T-cell (primary cell): ENCODE measurements at regions not wholly inside any gene's neighbourhood (a gene's known extent, or its start where the extent isn't known, plus 50 kb on each side); places are given as distances from the start of the nearest gene placed in this dataset.

ENCODE experiments used
- ATAC-seq, 4 experiments: fragments of 200-7000 bp in 3 of 4; fragments of 150-1000 bp in 1 of 4; cut with Tn5 transposase; replicated peaks in 1 of 4; 1 replicate in 3 of 4; 2 replicates in 1 of 4; pipeline ENCODE4 v1.10.0; 2021; ENCODE audit warnings: moderate library complexity in 3 of 4, mild to moderate bottlenecking in 2 of 4, moderate number of reproducible peaks in 1 of 4
- CTCF ChIA-PET, 2 donors: fragments of 300-600 bp; sonication (Branson Sonifier 250); formaldehyde crosslinking; loops; one replicate each; lab custom pipeline; 2022; ENCODE audit warnings: antibody characterized with exemption in 2 of 2; lab: Charles Lee
- POLR2A ChIA-PET, 2 donors: fragments of 300-600 bp; sonication (Branson Sonifier 250); formaldehyde crosslinking; loops; one replicate each; lab custom pipeline; 2022; ENCODE audit warnings: antibody characterized with exemption in 2 of 2; lab: Charles Lee
- DNase-seq, 35 experiments: peaks; one replicate each; pipeline versions ENCODE4 v3.0.0 to v3.0.0-alpha.2; 2013 to 2023
- H3K27ac ChIP-seq: one replicate; pipeline ENCODE4 v1.5.1; 2013; ENCODE audit warnings: low read length
- H3K27me3 ChIP-seq, 2 experiments: replicated peaks in 1 of 2; 1 replicate in 1 of 2; 2 replicates in 1 of 2; pipeline versions ENCODE4 v1.6.1 to v1.7.0; 2013; ENCODE audit warnings: low read length in 1 of 2, mixed read lengths in 1 of 2; ENCODE audit not compliant: control insufficient read depth in 2 of 2, insufficient read depth in 2 of 2; ENCODE audit errors: extremely low read depth in 1 of 2
- H3K36me3 ChIP-seq, 2 donors: 1 replicate in 1 of 2; 2 replicates in 1 of 2; pipeline versions ENCODE4 v1.6.1 to v1.7.0; 2013; ENCODE audit warnings: low read length in 1 of 2; ENCODE audit not compliant: control insufficient read depth in 2 of 2, insufficient read depth in 1 of 2; ENCODE audit errors: extremely low read depth in 1 of 2
- H3K4me1 ChIP-seq, 2 experiments: 1 replicate in 1 of 2; 2 replicates in 1 of 2; pipeline versions ENCODE4 v1.6.1 to v1.7.0; 2013; ENCODE audit warnings: low read length in 2 of 2, mixed read lengths in 1 of 2; ENCODE audit not compliant: insufficient read depth in 2 of 2, control insufficient read depth in 1 of 2; ENCODE audit errors: extremely low read depth in 1 of 2
- H3K4me3 ChIP-seq, 2 donors: 1 replicate in 1 of 2; 2 replicates in 1 of 2; pipeline versions ENCODE4 v1.5.1 to v1.7.0; 2013; ENCODE audit warnings: mild to moderate bottlenecking in 2 of 2, low read length in 1 of 2, moderate library complexity in 1 of 2; ENCODE audit not compliant: control insufficient read depth in 1 of 2; ENCODE audit errors: extremely low read depth in 1 of 2
- H3K9me3 ChIP-seq: 2 replicates; pipeline ENCODE4 v1.7.0; 2013
- H3K27ac Mint-ChIP-seq, 2 donors: one replicate each; pipeline ENCODE4 v1.8.0; 2020 to 2021; ENCODE audit warnings: mild to moderate bottlenecking in 2 of 2, mixed read lengths in 2 of 2
- H3K27me3 Mint-ChIP-seq, 2 donors: one replicate each; pipeline ENCODE4 v1.8.0; 2021 to 2022; ENCODE audit warnings: mixed read lengths in 2 of 2
- H3K36me3 Mint-ChIP-seq: one replicate; pipeline ENCODE4 v1.8.0; 2021; ENCODE audit warnings: mixed read lengths
- H3K4me1 Mint-ChIP-seq, 3 donors: one replicate each; pipeline ENCODE4 v1.8.0; 2020 to 2022; ENCODE audit warnings: mixed read lengths in 3 of 3, mild to moderate bottlenecking in 1 of 3
- H3K4me3 Mint-ChIP-seq, 3 donors: one replicate each; pipeline ENCODE4 v1.8.0; 2020 to 2022; ENCODE audit warnings: mild to moderate bottlenecking in 3 of 3, mixed read lengths in 3 of 3, moderate library complexity in 3 of 3
- H3K9me3 Mint-ChIP-seq, 3 donors: one replicate each; pipeline ENCODE4 v1.8.0; 2020 to 2022; ENCODE audit warnings: mixed read lengths in 3 of 3
- WGBS: methylation state at CpG from one replicate; pipeline ENCODE4 v1.1.5; 2013; ENCODE audit warnings: missing lambda C conversion rate; ENCODE audit not compliant: insufficient coverage; 5-methylcytosine and 5-hydroxymethylcytosine counted together

GRCh38 chrX:11941571-11941970 lies 183.5 kb downstream of the MSL3 start:
- Histone ChIP-seq H3K4me1 (no peaks in the 10 kb centered on the region), H3K4me3 (no peak overlapping the region), H3K36me3 (no peaks in the 10 kb centered on the region), H3K27ac (no peak overlapping the region), H3K9me3 (no peaks in the 10 kb centered on the region), H3K27me3 (peaks cover 0 to 2% of the 10 kb centered on the region in 2 experiments)
- WGBS, result no CpG with 5 or more reads among the region's 5 CpGs
- ChIA-PET CTCF (no interaction called here), POLR2A (interaction anchor here in 1 of 2 donors (0.6 kb wide), 1 partner anchor 204 kb away, joined by 3 read pairs; no protein-coding TSS in a partner anchor)
- no peaks in the 10 kb centered on the region for H3K4me1 Mint-ChIP-seq
- DNase-seq, result no peak
- H3K27me3 Mint-ChIP-seq, result peaks cover 0 to 16% of the 10 kb centered on the region in 2 donors
- ATAC-seq, result no peak
- no peaks in the 10 kb centered on the region for H3K36me3 Mint-ChIP-seq
- H3K4me3 Mint-ChIP-seq, result no peak overlapping the region
- no peaks in the 10 kb centered on the region for H3K9me3 Mint-ChIP-seq
- H3K27ac Mint-ChIP-seq, result no peak overlapping the region

- H3K36me3 Mint-ChIP-seq, result no peaks in the 10 kb centered on the region
- CTCF ChIA-PET, result interaction anchor here in 1 of 2 donors (0.6 kb wide), 1 partner anchor 25 kb away, joined by 3 read pairs; no protein-coding TSS in a partner anchor
- POLR2A ChIA-PET, result no interaction called here
- ATAC-seq (no peak), DNase-seq (no peak)
- WGBS, result 0% methylated on average over 1 of the region's 5 CpGs
- Histone ChIP-seq H3K4me3 (no peak overlapping the region), H3K4me1 (no peaks in the 10 kb centered on the region), H3K27ac (no peak overlapping the region), H3K9me3 (no peaks in the 10 kb centered on the region), H3K36me3 (no peaks in the 10 kb centered on the region), H3K27me3 (peaks cover 0 to 2% of the 10 kb centered on the region in 2 experiments)
- H3K4me1 Mint-ChIP-seq, result no peaks in the 10 kb centered on the region
- no peaks in the 10 kb centered on the region for H3K9me3 Mint-ChIP-seq
- peaks cover 0 to 27% of the 10 kb centered on the region in 2 donors for H3K27me3 Mint-ChIP-seq
- H3K27ac Mint-ChIP-seq, result no peak overlapping the region
- no peak overlapping the region for H3K4me3 Mint-ChIP-seq
Observed at GRCh38 chrX:11944501-11944900, 186.5 kb downstream of the MSL3 start.

GRCh38 chrX:11949291-11949690 lies 189.0 kb upstream of the FRMPD4 start:
- Histone ChIP-seq H3K4me1 (no peaks in the 10 kb centered on the region), H3K27ac (no peak overlapping the region), H3K9me3 (no peaks in the 10 kb centered on the region), H3K4me3 (no peak overlapping the region), H3K36me3 (no peaks in the 10 kb centered on the region), H3K27me3 (peaks cover 0 to 2% of the 10 kb centered on the region in 2 experiments)
- POLR2A ChIA-PET, result no interaction called here
- no CpG with 5 or more reads among the region's 1 CpG for WGBS
- H3K36me3 Mint-ChIP-seq, result no peaks in the 10 kb centered on the region
- H3K27me3 Mint-ChIP-seq, result peaks cover 3 to 22% of the 10 kb centered on the region in 2 donors
- no peaks in the 10 kb centered on the region for H3K9me3 Mint-ChIP-seq
- H3K4me3 Mint-ChIP-seq, result no peak overlapping the region
- CTCF ChIA-PET, result no interaction called here
- H3K27ac Mint-ChIP-seq, result no peak overlapping the region
- no peak for ATAC-seq
- no peaks in the 10 kb centered on the region for H3K4me1 Mint-ChIP-seq
- DNase-seq, result no peak

- no peaks in the 10 kb centered on the region for H3K9me3 Mint-ChIP-seq
- H3K27ac Mint-ChIP-seq, result no peak overlapping the region
- Histone ChIP-seq H3K9me3 (no peaks in the 10 kb centered on the region), H3K27ac (no peak overlapping the region), H3K27me3 (no peaks in the 10 kb centered on the region), H3K4me3 (no peak overlapping the region), H3K36me3 (no peaks in the 10 kb centered on the region), H3K4me1 (no peaks in the 10 kb centered on the region)
- DNase-seq (no peak), ATAC-seq (no peak)
- H3K27me3 Mint-ChIP-seq, result peaks cover 3 to 20% of the 10 kb centered on the region in 2 donors
- WGBS, result no CpG with 5 or more reads among the region's 4 CpGs
- H3K4me3 Mint-ChIP-seq, result no peak overlapping the region
- no peaks in the 10 kb centered on the region for H3K36me3 Mint-ChIP-seq
- CTCF ChIA-PET, result no interaction called here
- POLR2A ChIA-PET, result no interaction called here
- H3K4me1 Mint-ChIP-seq, result no peaks in the 10 kb centered on the region
Observed at GRCh38 chrX:11952176-11952720, 186.0 kb upstream of the FRMPD4 start.

- no peaks in the 10 kb centered on the region for H3K36me3 Mint-ChIP-seq
- H3K27me3 ChIP-seq, result no peaks in the 10 kb centered on the region
- CTCF ChIA-PET, result no interaction called here
- H3K27me3 Mint-ChIP-seq, result peaks cover 3 to 19% of the 10 kb centered on the region in 2 donors
- no peaks in the 10 kb centered on the region for H3K9me3 ChIP-seq
- no peak overlapping the region for H3K4me3 Mint-ChIP-seq
- DNase-seq (no peak), ATAC-seq (no peak)
- H3K4me3 ChIP-seq, result no peak overlapping the region
- H3K27ac Mint-ChIP-seq, result no peak overlapping the region
- H3K9me3 Mint-ChIP-seq, result no peaks in the 10 kb centered on the region
- H3K27ac ChIP-seq, result no peak overlapping the region
- WGBS, result 60% methylated on average over 2 of the region's 2 CpGs
- POLR2A ChIA-PET, result no interaction called here
- H3K4me1 ChIP-seq, result no peaks in the 10 kb centered on the region
- H3K36me3 ChIP-seq, result no peaks in the 10 kb centered on the region
- H3K4me1 Mint-ChIP-seq, result no peaks in the 10 kb centered on the region
Observed at GRCh38 chrX:11953615-11954014, 184.7 kb upstream of the FRMPD4 start.

- Histone ChIP-seq H3K9me3 (no peaks in the 10 kb centered on the region), H3K4me3 (no peak overlapping the region), H3K27me3 (no peaks in the 10 kb centered on the region), H3K4me1 (no peaks in the 10 kb centered on the region), H3K27ac (no peak overlapping the region), H3K36me3 (no peaks in the 10 kb centered on the region)
- ATAC-seq, result no peak
- WGBS, result 100% methylated on average over 1 of the region's 3 CpGs
- H3K9me3 Mint-ChIP-seq, result no peaks in the 10 kb centered on the region
- H3K4me1 Mint-ChIP-seq, result no peaks in the 10 kb centered on the region
- H3K4me3 Mint-ChIP-seq, result no peak overlapping the region
- ChIA-PET POLR2A (no interaction called here), CTCF (no interaction called here)
- H3K36me3 Mint-ChIP-seq, result no peaks in the 10 kb centered on the region
- peaks cover 3 to 21% of the 10 kb centered on the region in 2 donors for H3K27me3 Mint-ChIP-seq
- H3K27ac Mint-ChIP-seq, result no peak overlapping the region
- no peak for DNase-seq
Observed at GRCh38 chrX:11954176-11954575, 184.1 kb upstream of the FRMPD4 start.

GRCh38 chrX:11960031-11960430 lies 178.2 kb upstream of the FRMPD4 start:
- H3K27me3 Mint-ChIP-seq, result peaks cover 0 to 14% of the 10 kb centered on the region in 2 donors
- H3K4me1 ChIP-seq, result no peaks in the 10 kb centered on the region
- no peak overlapping the region for H3K4me3 ChIP-seq
- no peaks in the 10 kb centered on the region for H3K4me1 Mint-ChIP-seq
- ChIA-PET CTCF (no interaction called here), POLR2A (no interaction called here)
- no CpG with 5 or more reads among the region's 4 CpGs for WGBS
- H3K4me3 Mint-ChIP-seq, result no peak overlapping the region
- no peaks in the 10 kb centered on the region for H3K36me3 ChIP-seq
- no peaks in the 10 kb centered on the region for H3K36me3 Mint-ChIP-seq
- no peaks in the 10 kb centered on the region for H3K27me3 ChIP-seq
- ATAC-seq, result no peak
- H3K27ac Mint-ChIP-seq, result no peak overlapping the region
- H3K27ac ChIP-seq, result no peak overlapping the region
- DNase-seq, result no peak
- H3K9me3 ChIP-seq, result no peaks in the 10 kb centered on the region
- H3K9me3 Mint-ChIP-seq, result no peaks in the 10 kb centered on the region
